GM12872 (cell line): ENCODE measurements at regions not wholly inside any gene's neighbourhood (a gene's known extent, or its start where the extent isn't known, plus 50 kb on each side); places are given as distances from the start of the nearest gene placed in this dataset.

Experiments used
- CTCF ChIP-seq: IDR thresholded peaks from 3 replicates; pipeline ENCODE4 v1.5.1; 2011; ENCODE audit warnings: low read depth, mild to moderate bottlenecking, low read length, moderate library complexity; ENCODE audit not compliant: insufficient read depth

- TF ChIP-seq CTCF = no peak
Measured at GRCh38 chr2:155802888-155803287, 529.6 kb downstream of the NR4A2 start.

- no peak for TF ChIP-seq CTCF
Measured at GRCh38 chr2:155792666-155793065, 539.9 kb downstream of the NR4A2 start.

GRCh38 chr2:155770516-155770915, 562.0 kb downstream of the NR4A2 start:
- no peak for TF ChIP-seq CTCF

GRCh38 chr2:155766342-155767115, 566.0 kb downstream of the NR4A2 start:
- no peak for TF ChIP-seq CTCF

- TF ChIP-seq CTCF = no peak
Measured at GRCh38 chr2:155755481-155755880, 577.0 kb downstream of the NR4A2 start.

DNA sequence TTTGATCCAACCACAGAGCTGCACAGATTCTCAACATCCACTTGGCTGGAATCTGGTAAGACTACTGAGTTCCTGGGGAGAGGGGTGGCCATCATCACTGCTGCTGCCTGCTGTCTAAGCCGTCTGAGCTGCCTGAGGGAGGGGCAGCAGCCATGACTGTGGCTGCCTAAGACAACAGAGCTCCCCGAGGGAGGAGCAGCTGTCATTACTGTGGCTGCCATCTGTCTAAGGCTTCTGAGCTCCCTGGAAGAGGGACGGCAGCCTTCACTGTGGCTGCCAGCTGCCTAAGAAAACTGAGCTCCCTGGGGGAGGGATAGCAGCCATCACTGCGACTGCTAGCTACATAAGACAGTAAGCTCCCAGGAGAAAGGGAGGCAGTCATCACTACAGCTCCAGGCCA, 584.4 kb downstream of the NR4A2 start:
- TF ChIP-seq CTCF = no peak

DNA sequence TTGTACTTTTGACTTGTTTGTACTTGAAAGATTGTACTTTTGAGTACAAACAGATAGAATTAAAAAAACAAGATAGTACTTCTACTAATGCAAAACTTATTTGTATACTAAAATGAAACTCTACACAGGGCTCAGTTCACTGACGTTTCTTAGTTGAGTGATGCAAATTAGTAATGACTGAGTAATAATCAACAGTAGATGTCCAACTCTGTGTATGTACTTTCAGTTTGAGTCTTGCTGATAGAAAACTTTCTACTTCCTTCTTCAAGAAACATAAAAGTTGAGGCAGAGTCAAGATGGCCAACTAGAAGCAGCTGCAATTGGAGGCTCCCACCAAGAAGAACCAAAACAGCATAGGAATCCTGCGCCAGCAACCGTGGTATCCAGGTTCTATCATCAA, 585.0 kb downstream of the NR4A2 start:
- TF ChIP-seq CTCF = no peak
